Common myeloid progenitor, CD34-positive (primary cell): ENCODE measurements at regions not wholly inside any gene's neighbourhood (a gene's known extent, or its start where the extent isn't known, plus 50 kb on each side); places are given as distances from the start of the nearest gene placed in this dataset.

Experiments used
- CTCF ChIA-PET: fragments of 350-600 bp; sonication (Branson Sonifier 250); formaldehyde crosslinking; loops from one replicate; lab custom pipeline; 2021; ENCODE audit warnings: antibody characterized with exemption; lab: Charles Lee
- POLR2A ChIA-PET: fragments of 350-600 bp; sonication (Branson Sonifier 250); formaldehyde crosslinking; loops from one replicate; lab custom pipeline; 2021; ENCODE audit warnings: antibody characterized with exemption; lab: Charles Lee
- DNase-seq, 3 donors: peaks; one replicate each; pipeline versions ENCODE4 v3.0.0 to v3.0.0-alpha.2; 2013
- H3K27ac ChIP-seq, 2 experiments: 1 replicate in 1 of 2; 2 replicates in 1 of 2; pipeline ENCODE4 v1.7.0; 2013; ENCODE audit warnings: inconsistent platforms in 2 of 2, low read length in 2 of 2, mild to moderate bottlenecking in 2 of 2, low read depth in 1 of 2, moderate library complexity in 1 of 2; ENCODE audit not compliant: severe bottlenecking in 2 of 2, insufficient read depth in 1 of 2, poor library complexity in 1 of 2
- H3K27me3 ChIP-seq, 5 experiments: replicated peaks in 2 of 5; 1 replicate in 3 of 5; 2 replicates in 2 of 5; pipeline versions ENCODE4 v1.6.1 to v1.7.0; 2013; ENCODE audit warnings: low read length in 4 of 5, mild to moderate bottlenecking in 2 of 5, moderate library complexity in 2 of 5, inconsistent platforms in 1 of 5; ENCODE audit not compliant: insufficient read depth in 5 of 5, control insufficient read depth in 4 of 5
- H3K36me3 ChIP-seq, 4 experiments: 1 replicate in 2 of 4; 2 replicates in 2 of 4; pipeline versions ENCODE4 v1.6.1 to v1.7.0; 2013; ENCODE audit warnings: low read length in 3 of 4, control low read depth in 1 of 4, mild to moderate bottlenecking in 1 of 4; ENCODE audit not compliant: control insufficient read depth in 4 of 4, insufficient read depth in 4 of 4
- H3K4me1 ChIP-seq, 4 experiments: 1 replicate in 3 of 4; 2 replicates in 1 of 4; pipeline versions ENCODE4 v1.6.1 to v1.7.1; 2013; ENCODE audit warnings: low read length in 3 of 4, mild to moderate bottlenecking in 3 of 4, control low read depth in 1 of 4, inconsistent platforms in 1 of 4, moderate library complexity in 1 of 4; ENCODE audit not compliant: control insufficient read depth in 4 of 4, insufficient read depth in 4 of 4; ENCODE audit errors: control extremely low read depth in 1 of 4
- H3K4me3 ChIP-seq, 7 experiments: 1 replicate in 4 of 7; 2 replicates in 3 of 7; pipeline versions ENCODE4 v1.5.1 to v1.7.0; 2013; ENCODE audit warnings: mild to moderate bottlenecking in 7 of 7, low read length in 6 of 7, moderate library complexity in 6 of 7, inconsistent platforms in 2 of 7, low read depth in 2 of 7, control low read depth in 1 of 7; ENCODE audit not compliant: insufficient read depth in 4 of 7, control insufficient read depth in 1 of 7; ENCODE audit errors: extremely low read depth in 1 of 7
- H3K9me3 ChIP-seq, 5 experiments: 1 replicate in 4 of 5; 2 replicates in 1 of 5; pipeline versions ENCODE4 v1.6.1 to v1.7.1; 2013; ENCODE audit warnings: low read length in 4 of 5, mild to moderate bottlenecking in 2 of 5, inconsistent platforms in 1 of 5, low read depth in 1 of 5, moderate library complexity in 1 of 5; ENCODE audit not compliant: control insufficient read depth in 4 of 5, insufficient read depth in 2 of 5; ENCODE audit errors: control extremely low read depth in 1 of 5
- WGBS: methylation state at CpG from one replicate; pipeline ENCODE4 v1.1.5; 2013; ENCODE audit not compliant: insufficient coverage; 5-methylcytosine and 5-hydroxymethylcytosine counted together

GRCh38 chr2:151175864-151176263 lies 85.8 kb downstream of the RBM43 start:
- H3K27me3 ChIP-seq = peaks cover 0 to 3% (median 0%) of the 10 kb centered on the region in 5 experiments
- no peaks in the 10 kb centered on the region for H3K4me1 ChIP-seq
- no peak overlapping the region for H3K4me3 ChIP-seq
- WGBS = 90% methylated on average over 4 of the region's 5 CpGs
- POLR2A ChIA-PET = no interaction called here
- CTCF ChIA-PET = interaction anchor here (2.4 kb wide), 1 partner anchor 63 kb away, joined by 8 read pairs; no protein-coding TSS in a partner anchor
- no peaks in the 10 kb centered on the region for H3K36me3 ChIP-seq
- H3K9me3 ChIP-seq = no peaks in the 10 kb centered on the region
- DNase-seq = no peak
- H3K27ac ChIP-seq = no peak overlapping the region

- DNase-seq = no peak
- ChIA-PET CTCF (interaction anchor here (1.1 kb wide), 1 partner anchor 63 kb away, joined by 3 read pairs; no protein-coding TSS in a partner anchor), POLR2A (no interaction called here)
- peaks cover 0 to 3% (median 0%) of the 10 kb centered on the region in 5 experiments for H3K27me3 ChIP-seq
- H3K9me3 ChIP-seq = no peaks in the 10 kb centered on the region
- 100% methylated on average over 2 of the region's 2 CpGs for WGBS
- no peaks in the 10 kb centered on the region for H3K36me3 ChIP-seq
- H3K27ac ChIP-seq = no peak overlapping the region
- H3K4me3 ChIP-seq = no peak overlapping the region
- no peaks in the 10 kb centered on the region for H3K4me1 ChIP-seq
Observed at GRCh38 chr2:151174127-151174526, 87.5 kb downstream of the RBM43 start.

- WGBS = no CpG with 5 or more reads among the region's 2 CpGs
- CTCF ChIA-PET = no interaction called here
- POLR2A ChIA-PET = no interaction called here
- Histone ChIP-seq H3K4me3 (no peak overlapping the region), H3K4me1 (no peaks in the 10 kb centered on the region), H3K27ac (no peak overlapping the region), H3K9me3 (no peaks in the 10 kb centered on the region), H3K36me3 (no peaks in the 10 kb centered on the region), H3K27me3 (peaks cover 0 to 3% (median 0%) of the 10 kb centered on the region in 5 experiments)
- no peak for DNase-seq
Observed at GRCh38 chr2:151171186-151171585, 90.5 kb downstream of the RBM43 start.

GRCh38 chr2:151166410-151166809 lies 95.3 kb downstream of the RBM43 start:
- WGBS = 98% methylated on average over 5 of the region's 5 CpGs
- Histone ChIP-seq H3K4me1 (no peaks in the 10 kb centered on the region), H3K27me3 (peaks cover 0 to 2% (median 0%) of the 10 kb centered on the region in 5 experiments), H3K27ac (no peak overlapping the region), H3K4me3 (no peak overlapping the region), H3K36me3 (no peaks in the 10 kb centered on the region), H3K9me3 (no peaks in the 10 kb centered on the region)
- CTCF ChIA-PET = interaction anchor here (1.2 kb wide), 2 partner anchors 20 to 73 kb away, joined by 3 to 5 read pairs; no protein-coding TSS in a partner anchor
- POLR2A ChIA-PET = no interaction called here
- no peak for DNase-seq

- no peaks in the 10 kb centered on the region for H3K4me1 ChIP-seq
- H3K27ac ChIP-seq = no peak overlapping the region
- H3K36me3 ChIP-seq = no peaks in the 10 kb centered on the region
- WGBS = 98% methylated on average over 4 of the region's 5 CpGs
- H3K27me3 ChIP-seq = peaks cover 0 to 2% (median 0%) of the 10 kb centered on the region in 5 experiments
- ChIA-PET CTCF (interaction anchor here (1.2 kb wide), 2 partner anchors 21 to 74 kb away, joined by 3 to 5 read pairs; no protein-coding TSS in a partner anchor), POLR2A (no interaction called here)
- no peak overlapping the region for H3K4me3 ChIP-seq
- DNase-seq = no peak
- no peaks in the 10 kb centered on the region for H3K9me3 ChIP-seq
Observed at GRCh38 chr2:151165105-151165684, 96.5 kb downstream of the RBM43 start.

GRCh38 chr2:151161821-151162551 lies 99.7 kb downstream of the RBM43 start:
- Histone ChIP-seq H3K36me3 (no peaks in the 10 kb centered on the region), H3K4me3 (no peak overlapping the region), H3K27me3 (peaks cover 0 to 6% (median 0%) of the 10 kb centered on the region in 5 experiments), H3K27ac (no peak overlapping the region), H3K9me3 (no peaks in the 10 kb centered on the region), H3K4me1 (no peaks in the 10 kb centered on the region)
- ChIA-PET POLR2A (no interaction called here), CTCF (interaction anchor here (0.7 to 1.2 kb wide), 2 partner anchors 64 to 1551 kb away, joined by 3 read pairs; no protein-coding TSS in a partner anchor)
- DNase-seq = no peak
- 100% methylated on average over 2 of the region's 4 CpGs for WGBS
